HepG2 (cell line): ENCODE measurements at regions not wholly inside any gene's neighbourhood (a gene's known extent, or its start where the extent isn't known, plus 50 kb on each side); places are given as distances from the start of the nearest gene placed in this dataset.

ENCODE experiments used
- ATAC-seq: fragments of 200-7000 bp; cut with Tn5 transposase; 3 replicates; pipeline ENCODE4 v1.9.1; 2020; ENCODE audit warnings: mild to moderate bottlenecking, moderate library complexity
- BruUV-seq: library from RNA; stranded (reverse); fragments of 400-500 nt; replicated peaks from 2 replicates; lab custom pipeline; 2021; lab: Mats Ljungman, UMichigan
- CTCF ChIA-PET: fragments of 300-600 bp; formaldehyde crosslinking; extraction: SDS; loops from one replicate; lab custom pipeline; 2021; ENCODE audit warnings: low total read pairs, inconsistent platforms, low intra/inter-chr PET ratio; lab: Yijun Ruan, JAX
- POLR2A ChIA-PET: fragments of 350-600 bp; sonication (Branson Sonifier 250); formaldehyde crosslinking; loops from one replicate; lab custom pipeline; 2020; ENCODE audit warnings: antibody characterized with exemption, inconsistent platforms; lab: Yijun Ruan, JAX
- DNase-seq: peaks from one replicate; pipeline ENCODE4 v3.0.0-alpha.2; 2015; ENCODE audit warnings: low spot score
- FAIRE-seq: peaks from 3 replicates; lab custom pipeline; 2011; peaks lifted over from hg19 to GRCh38; lab: Jason Lieb, UNC
- H2AFZ ChIP-seq: one replicate; pipeline ENCODE4 v1.6.1; 2011; ENCODE audit warnings: low read length, inconsistent platforms
- H3K27ac ChIP-seq: fragments of 300-600 bp; 3 replicates; pipeline ENCODE4 v1.8.0; 2011; ENCODE audit warnings: mixed run types, mild to moderate bottlenecking, mixed read lengths, low read length, inconsistent platforms; ENCODE audit not compliant: insufficient read depth; ENCODE audit errors: extremely low read length
- H3K27me3 ChIP-seq, 2 experiments: fragments of 200-600 bp in 1 of 2; 2 replicates in 1 of 2; 3 replicates in 1 of 2; pipeline versions ENCODE4 v1.6.0 to v1.8.0; 2011; ENCODE audit warnings: low read length in 2 of 2, mild to moderate bottlenecking in 2 of 2, moderate library complexity in 2 of 2, inconsistent platforms in 1 of 2; ENCODE audit not compliant: insufficient read depth in 2 of 2, control insufficient read depth in 1 of 2
- H3K36me3 ChIP-seq, 2 experiments: fragments of 200-600 bp in 1 of 2; replicated peaks in 1 of 2; 2 replicates in 1 of 2; 3 replicates in 1 of 2; pipeline versions ENCODE4 v1.5.1 to v1.8.0; 2011; ENCODE audit warnings: low read length in 2 of 2, inconsistent platforms in 1 of 2; ENCODE audit not compliant: insufficient read depth in 2 of 2, control insufficient read depth in 1 of 2
- H3K4me1 ChIP-seq: 2 replicates; pipeline ENCODE4 v1.5.1; 2012; ENCODE audit warnings: low read length, inconsistent platforms; ENCODE audit not compliant: insufficient read depth
- H3K4me2 ChIP-seq: 2 replicates; pipeline ENCODE4 v1.6.0; 2011; ENCODE audit warnings: low read depth, low read length, inconsistent platforms
- H3K4me3 ChIP-seq, 3 experiments: fragments of 200-600 bp in 1 of 3; sonication (generic), shearing (Covaris generic) in 1 of 3; replicated peaks in 1 of 3; 2 replicates each; pipeline ENCODE4 v1.5.1; 2011 to 2016; ENCODE audit warnings: low read length in 3 of 3, inconsistent platforms in 2 of 3, low read depth in 2 of 3, mild to moderate bottlenecking in 2 of 3, control low read depth in 1 of 3, mixed read lengths in 1 of 3; ENCODE audit not compliant: insufficient read depth in 1 of 3
- H3K79me2 ChIP-seq: one replicate; pipeline ENCODE4 v1.6.1; 2011; ENCODE audit warnings: low read length, inconsistent platforms; ENCODE audit not compliant: insufficient read depth
- H3K9ac ChIP-seq: 2 replicates; pipeline ENCODE4 v1.6.0; 2011; ENCODE audit warnings: mild to moderate bottlenecking, low read depth, low read length, inconsistent platforms; ENCODE audit not compliant: insufficient read depth
- H3K9me3 ChIP-seq: 2 replicates; pipeline ENCODE4 v1.5.1; 2012; ENCODE audit warnings: mild to moderate bottlenecking, low read length
- H4K20me1 ChIP-seq: 2 replicates; pipeline ENCODE4 v1.6.0; 2011; ENCODE audit warnings: inconsistent platforms, mild to moderate bottlenecking, low read length, moderate library complexity; ENCODE audit not compliant: insufficient read depth
- CAMTA2 ChIP-seq: sonication (generic); formaldehyde crosslinking; IDR thresholded peaks from 2 replicates; pipeline ENCODE4 v1.4.0; 2020; ENCODE audit warnings: mild to moderate bottlenecking, missing genetic modification reagents, borderline replicate concordance
- CENPT ChIP-seq: sonication (generic); formaldehyde crosslinking; IDR thresholded peaks from 2 replicates; pipeline ENCODE4 v1.8.0; 2022; ENCODE audit warnings: low read depth, mild to moderate bottlenecking, moderate library complexity, missing genetic modification reagents
- KDM5A ChIP-seq: fragments of 200-600 bp; sonication (generic); IDR thresholded peaks from 2 replicates; pipeline ENCODE4 v1.7.0; 2018; ENCODE audit warnings: antibody characterized with exemption, mild to moderate bottlenecking, low read length, borderline replicate concordance
- LCORL ChIP-seq, 2 experiments: fragments of 450-650 bp in 1 of 2; sonication (generic) in 1 of 2; formaldehyde crosslinking in 1 of 2; IDR thresholded peaks; 2 replicates each; pipeline versions ENCODE4 v1.5.0 to v1.6.1; 2017 to 2020; ENCODE audit warnings: antibody characterized with exemption in 1 of 2, missing genetic modification reagents in 1 of 2
- SIN3B ChIP-seq: fragments of 150-350 bp; IDR thresholded peaks from 2 replicates; pipeline ENCODE4 v1.6.1; 2014; ENCODE audit warnings: low read length
- SNAI1 ChIP-seq: sonication (generic); formaldehyde crosslinking; IDR thresholded peaks from 2 replicates; pipeline ENCODE4 v1.5.0; 2020; ENCODE audit warnings: mild to moderate bottlenecking, missing genetic modification reagents, borderline replicate concordance
- ZBTB20 ChIP-seq: sonication (generic); formaldehyde crosslinking; IDR thresholded peaks from 2 replicates; pipeline ENCODE4 v1.8.1; 2023; ENCODE audit warnings: missing genetic modification reagents, low read depth, mild to moderate bottlenecking, borderline replicate concordance
- ZBTB3 ChIP-seq: sonication (generic); formaldehyde crosslinking; IDR thresholded peaks from 2 replicates; pipeline ENCODE4 v1.4.0; 2020; ENCODE audit warnings: low read depth, mild to moderate bottlenecking, moderate library complexity, missing genetic modification reagents, borderline replicate concordance
- ZBTB7A ChIP-seq: sonication (generic); formaldehyde crosslinking; IDR thresholded peaks from 2 replicates; pipeline ENCODE4 v1.8.0; 2022; ENCODE audit warnings: mild to moderate bottlenecking, missing genetic modification reagents
- ZNF34 ChIP-seq: sonication (generic); formaldehyde crosslinking; IDR thresholded peaks from 2 replicates; pipeline ENCODE4 v1.4.0; 2020; ENCODE audit warnings: mild to moderate bottlenecking, missing genetic modification reagents, borderline replicate concordance
- ZNF639 ChIP-seq: conservative IDR thresholded peaks from 2 replicates; pipeline ENCODE4 v1.6.1; 2018; ENCODE audit warnings: missing genetic modification reagents
- ZNF652 ChIP-seq: IDR thresholded peaks from 2 replicates; pipeline ENCODE4 v1.6.1; 2016; ENCODE audit warnings: low read depth, borderline replicate concordance
- ZNF781 ChIP-seq: sonication (generic); formaldehyde crosslinking; IDR thresholded peaks from 2 replicates; pipeline ENCODE4 v1.5.1; 2020; ENCODE audit warnings: borderline replicate concordance, mild to moderate bottlenecking, missing genetic modification reagents; ENCODE audit errors: not compliant biosample characterization
- ZSCAN20 ChIP-seq: sonication (generic); formaldehyde crosslinking; IDR thresholded peaks from 2 replicates; pipeline ENCODE4 v1.4.0; 2020; ENCODE audit warnings: missing genetic modification reagents, mild to moderate bottlenecking, borderline replicate concordance
- WGBS: methylation state at CpG from one replicate; pipeline ENCODE4 v1.1.6; 2017; ENCODE audit warnings: low lambda C conversion rate; 5-methylcytosine and 5-hydroxymethylcytosine counted together
- in situ Hi-C: cut with HindIII; loops from 2 replicates; pipeline ENCODE4 v1.10.0; 2017; ENCODE audit warnings: low pct_unique_long_range_greater_than_20kb; ENCODE audit not compliant: extremely low pct_ligation_motif_present
- intact Hi-C: fragments of 100-400 bp; cut with micrococcal nuclease; formaldehyde crosslinking; loops from one replicate; pipeline ENCODE4 v1.10.0; 2022; ENCODE audit not compliant: unreplicated experiment
- TF ChIP-seq, protein P1 (sequence below): sonication (generic); formaldehyde crosslinking; IDR thresholded peaks from 2 replicates; pipeline ENCODE4 v1.5.1; 2020; ENCODE audit warnings: missing genetic modification reagents, mild to moderate bottlenecking, borderline replicate concordance
- TF ChIP-seq, protein P2 (sequence below): IDR thresholded peaks from 2 replicates; pipeline ENCODE4 v1.6.1; 2016; ENCODE audit warnings: missing compliant biosample characterization, missing genetic modification reagents, borderline replicate concordance

- TF ChIP-seq ZBTB7A (CRISPR knock-in tag) (no peak), KDM5A (no peak), ZNF781 (no peak), ZNF34 (no peak), ZNF639 (CRISPR knock-in tag) (no peak), SIN3B (no peak), ZBTB3 (CRISPR knock-in tag) (no peak), ZNF652 (CRISPR knock-in tag) (no peak), SNAI1 (no peak), ZSCAN20 (CRISPR knock-in tag) (no peak), LCORL (IDR thresholded peaks at IDR 0.05) (no peak), LCORL (CRISPR knock-in tag; IDR thresholded peaks at IDR 0.05) (no peak), ZBTB20 (CRISPR knock-in tag) (no peak), CAMTA2 (CRISPR knock-in tag) (no peak), CENPT (CRISPR knock-in tag) (no peak)
- TF ChIP-seq, protein P1, sequence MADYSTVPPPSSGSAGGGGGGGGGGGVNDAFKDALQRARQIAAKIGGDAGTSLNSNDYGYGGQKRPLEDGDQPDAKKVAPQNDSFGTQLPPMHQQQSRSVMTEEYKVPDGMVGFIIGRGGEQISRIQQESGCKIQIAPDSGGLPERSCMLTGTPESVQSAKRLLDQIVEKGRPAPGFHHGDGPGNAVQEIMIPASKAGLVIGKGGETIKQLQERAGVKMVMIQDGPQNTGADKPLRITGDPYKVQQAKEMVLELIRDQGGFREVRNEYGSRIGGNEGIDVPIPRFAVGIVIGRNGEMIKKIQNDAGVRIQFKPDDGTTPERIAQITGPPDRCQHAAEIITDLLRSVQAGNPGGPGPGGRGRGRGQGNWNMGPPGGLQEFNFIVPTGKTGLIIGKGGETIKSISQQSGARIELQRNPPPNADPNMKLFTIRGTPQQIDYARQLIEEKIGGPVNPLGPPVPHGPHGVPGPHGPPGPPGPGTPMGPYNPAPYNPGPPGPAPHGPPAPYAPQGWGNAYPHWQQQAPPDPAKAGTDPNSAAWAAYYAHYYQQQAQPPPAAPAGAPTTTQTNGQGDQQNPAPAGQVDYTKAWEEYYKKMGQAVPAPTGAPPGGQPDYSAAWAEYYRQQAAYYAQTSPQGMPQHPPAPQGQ (CRISPR knock-in tag): no peak
- TF ChIP-seq, protein P2, sequence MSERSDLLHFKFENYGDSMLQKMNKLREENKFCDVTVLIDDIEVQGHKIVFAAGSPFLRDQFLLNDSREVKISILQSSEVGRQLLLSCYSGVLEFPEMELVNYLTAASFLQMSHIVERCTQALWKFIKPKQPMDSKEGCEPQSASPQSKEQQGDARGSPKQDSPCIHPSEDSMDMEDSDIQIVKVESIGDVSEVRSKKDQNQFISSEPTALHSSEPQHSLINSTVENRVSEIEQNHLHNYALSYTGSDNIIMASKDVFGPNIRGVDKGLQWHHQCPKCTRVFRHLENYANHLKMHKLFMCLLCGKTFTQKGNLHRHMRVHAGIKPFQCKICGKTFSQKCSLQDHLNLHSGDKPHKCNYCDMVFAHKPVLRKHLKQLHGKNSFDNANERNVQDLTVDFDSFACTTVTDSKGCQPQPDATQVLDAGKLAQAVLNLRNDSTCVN (CRISPR knock-in tag): no peak
- Histone ChIP-seq H3K79me2 (no peaks in the 10 kb centered on the region), H3K9ac (no peak overlapping the region), H3K4me3 (no peak overlapping the region), H3K36me3 (no peaks in the 10 kb centered on the region), H3K4me1 (no peaks in the 10 kb centered on the region), H3K27me3 (no peaks in the 10 kb centered on the region), H3K9me3 (peaks cover 68% of the 10 kb centered on the region), H3K27ac (no peak overlapping the region), H3K4me2 (no peak overlapping the region), H4K20me1 (no peaks in the 10 kb centered on the region), H2AFZ (no peak overlapping the region)
- intact Hi-C loops (no loop called here), in situ Hi-C loops (no loop called here)
- FAIRE-seq: no peak
- no TSS peak for BruUV-seq
- no peak for DNase-seq
- no peak for ATAC-seq
- ChIA-PET CTCF (no interaction called here), POLR2A (no interaction called here)
- WGBS: 0% methylated on average over 1 of the region's 1 CpG
Observed at GRCh38 chrX:82081027-82081426, 879.1 kb downstream of the SH3BGRL start.
